ENCODE measurements at regions not wholly inside any gene's neighbourhood (a gene's known extent, or its start where the extent isn't known, plus 50 kb on each side); places are given as distances from the start of the nearest gene placed in this dataset.

GRCh38 chr2:82317012-82317411 lies 2012.5 kb upstream of the LRRTM1 start:
- TF ChIP-seq CTCF (conservative IDR thresholded peaks at IDR 0.05; ENCODE audit: low read depth, low read length) (no peak), EZH2 (IDR thresholded peaks at IDR 0.05; ENCODE audit: borderline replicate concordance, low read depth, low read length, poor library complexity, severe bottlenecking) (no peak)

All from A673 (cell line).